ENCODE measurements at regions not wholly inside any gene's neighbourhood (a gene's known extent, or its start where the extent isn't known, plus 50 kb on each side); places are given as distances from the start of the nearest gene placed in this dataset.

DNA sequence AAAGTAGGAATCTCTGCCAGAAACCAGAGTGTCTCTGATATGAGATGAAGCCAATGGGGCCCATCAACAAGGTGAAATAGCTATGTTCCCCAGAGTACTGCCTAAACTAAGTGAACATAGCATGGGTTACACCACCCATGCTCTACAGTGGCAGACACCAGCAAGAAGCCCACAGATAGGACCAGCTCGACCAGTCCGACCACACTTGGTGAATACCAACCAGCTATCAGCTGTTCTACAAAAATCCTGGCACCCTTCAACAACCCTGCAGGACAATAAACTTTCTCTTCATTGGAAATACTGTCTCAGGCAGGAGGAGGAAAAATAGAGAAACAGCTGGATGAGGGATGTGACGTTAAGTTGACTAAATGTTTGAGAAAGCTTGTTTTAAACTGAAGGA lies 311.4 kb downstream of the EPM2A start:
- Histone ChIP-seq H3K9me3 (ENCODE audit: control extremely low read depth in 1 of 3, control insufficient read depth in 2 of 3, insufficient read depth in 1 of 3, low read length in 2 of 3) (no peaks in the 10 kb centered on the region), H4K20me1 (ENCODE audit: control insufficient read depth, insufficient read depth, low read length, poor library complexity, severe bottlenecking) (no peaks in the 10 kb centered on the region), H3K27me3 (replicated peaks in 1 of 4; ENCODE audit: control extremely low read depth in 1 of 4, control insufficient read depth in 3 of 4, insufficient read depth in 4 of 4, low read length in 3 of 4) (no peaks in the 10 kb centered on the region), H3K27ac (ENCODE audit: low read length in 2 of 2) (no peak overlapping the region), H3K9ac (ENCODE audit: low read length) (no peak overlapping the region), H3K4me2 (replicated peaks; ENCODE audit: low read depth, low read length, poor library complexity, severe bottlenecking) (no peak overlapping the region), H3K79me2 (ENCODE audit: control insufficient read depth, insufficient read depth, low read length) (no peaks in the 10 kb centered on the region), H3K36me3 (replicated peaks in 1 of 2; ENCODE audit: control extremely low read depth in 1 of 2, control insufficient read depth in 1 of 2, extremely low read depth in 1 of 2, insufficient read depth in 2 of 2, low read length in 1 of 2) (no peaks in the 10 kb centered on the region), H3K4me3 (ENCODE audit: control extremely low read depth in 1 of 5, extremely low read depth in 1 of 5, insufficient read depth in 1 of 5, low read depth in 2 of 5, low read length in 4 of 5) (no peak overlapping the region), H2AFZ (ENCODE audit: insufficient read depth, low read depth, low read length, poor library complexity, severe bottlenecking) (no peak overlapping the region), H3K4me1 (ENCODE audit: control insufficient read depth in 2 of 2, insufficient read depth in 2 of 2, low read length in 2 of 2) (no peaks in the 10 kb centered on the region)
- WGBS (ENCODE audit: insufficient coverage) = 92% methylated on average over 2 of the region's 3 CpGs
- no peak overlapping the region for H3K27ac Mint-ChIP-seq
- CTCF ChIA-PET = no interaction called here
- DNase-seq = no peak
- ATAC-seq (ENCODE audit: low read depth) = no peak
- H3K4me3 Mint-ChIP-seq = no peak overlapping the region
- intact Hi-C loops (cut with micrococcal nuclease) = no loop called here
- no peaks in the 10 kb centered on the region for H3K9me3 Mint-ChIP-seq (ENCODE audit: insufficient read depth)
- no peaks in the 10 kb centered on the region for H3K27me3 Mint-ChIP-seq
- POLR2A ChIA-PET = no interaction called here
- TF ChIP-seq EZH2 (IDR thresholded peaks at IDR 0.05; ENCODE audit: borderline replicate concordance, insufficient read depth, low read depth, low read length, poor library complexity, severe bottlenecking) = no peak
- TF ChIP-seq, protein P1, sequence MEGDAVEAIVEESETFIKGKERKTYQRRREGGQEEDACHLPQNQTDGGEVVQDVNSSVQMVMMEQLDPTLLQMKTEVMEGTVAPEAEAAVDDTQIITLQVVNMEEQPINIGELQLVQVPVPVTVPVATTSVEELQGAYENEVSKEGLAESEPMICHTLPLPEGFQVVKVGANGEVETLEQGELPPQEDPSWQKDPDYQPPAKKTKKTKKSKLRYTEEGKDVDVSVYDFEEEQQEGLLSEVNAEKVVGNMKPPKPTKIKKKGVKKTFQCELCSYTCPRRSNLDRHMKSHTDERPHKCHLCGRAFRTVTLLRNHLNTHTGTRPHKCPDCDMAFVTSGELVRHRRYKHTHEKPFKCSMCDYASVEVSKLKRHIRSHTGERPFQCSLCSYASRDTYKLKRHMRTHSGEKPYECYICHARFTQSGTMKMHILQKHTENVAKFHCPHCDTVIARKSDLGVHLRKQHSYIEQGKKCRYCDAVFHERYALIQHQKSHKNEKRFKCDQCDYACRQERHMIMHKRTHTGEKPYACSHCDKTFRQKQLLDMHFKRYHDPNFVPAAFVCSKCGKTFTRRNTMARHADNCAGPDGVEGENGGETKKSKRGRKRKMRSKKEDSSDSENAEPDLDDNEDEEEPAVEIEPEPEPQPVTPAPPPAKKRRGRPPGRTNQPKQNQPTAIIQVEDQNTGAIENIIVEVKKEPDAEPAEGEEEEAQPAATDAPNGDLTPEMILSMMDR (IDR thresholded peaks at IDR 0.05) = no peak
- H3K4me1 Mint-ChIP-seq = no peaks in the 10 kb centered on the region

DNA sequence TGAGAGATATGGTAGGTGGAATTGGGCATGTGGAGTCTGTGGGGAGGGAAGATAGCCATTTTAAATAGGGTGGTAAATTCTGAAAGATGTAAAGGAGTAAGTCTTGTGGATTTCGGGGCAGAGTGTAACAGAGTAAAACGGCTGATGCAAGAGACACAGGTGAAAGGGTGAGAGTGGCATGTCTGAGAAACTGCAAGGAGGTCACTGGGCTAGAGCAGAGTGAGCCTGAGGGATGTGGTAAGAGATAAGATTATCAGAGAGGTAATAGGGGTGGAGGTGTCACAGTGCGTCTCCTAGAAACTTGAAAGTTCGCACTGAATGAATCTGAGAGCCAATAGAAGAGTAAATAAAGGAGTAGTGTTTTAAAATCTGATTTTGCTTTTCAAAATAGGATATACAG lies 308.1 kb downstream of the EPM2A start:
- no peak for TF ChIP-seq EZH2 (IDR thresholded peaks at IDR 0.05; ENCODE audit: borderline replicate concordance, insufficient read depth, low read depth, low read length, poor library complexity, severe bottlenecking)
- TF ChIP-seq, protein P1 (IDR thresholded peaks at IDR 0.05) = no peak
- no peaks in the 10 kb centered on the region for H3K9me3 Mint-ChIP-seq (ENCODE audit: insufficient read depth)
- H3K27ac Mint-ChIP-seq = no peak overlapping the region
- no peak overlapping the region for H3K4me3 Mint-ChIP-seq
- no peak overlapping the region for H3K27ac ChIP-seq (ENCODE audit: low read length in 2 of 2)
- no peak overlapping the region for H3K4me3 ChIP-seq (ENCODE audit: control extremely low read depth in 1 of 5, extremely low read depth in 1 of 5, insufficient read depth in 1 of 5, low read depth in 2 of 5, low read length in 4 of 5)
- ATAC-seq (ENCODE audit: low read depth) (no peak), DNase-seq (no peak)
- WGBS (ENCODE audit: insufficient coverage) = 83% methylated on average over 4 of the region's 4 CpGs
- no peaks in the 10 kb centered on the region for H4K20me1 ChIP-seq (ENCODE audit: control insufficient read depth, insufficient read depth, low read length, poor library complexity, severe bottlenecking)
- H2AFZ ChIP-seq (ENCODE audit: insufficient read depth, low read depth, low read length, poor library complexity, severe bottlenecking) = no peak overlapping the region
- H3K4me1 ChIP-seq (ENCODE audit: control insufficient read depth in 2 of 2, insufficient read depth in 2 of 2, low read length in 2 of 2) = no peaks in the 10 kb centered on the region
- no peaks in the 10 kb centered on the region for H3K9me3 ChIP-seq (ENCODE audit: control extremely low read depth in 1 of 3, control insufficient read depth in 2 of 3, insufficient read depth in 1 of 3, low read length in 2 of 3)
- H3K79me2 ChIP-seq (ENCODE audit: control insufficient read depth, insufficient read depth, low read length) = no peaks in the 10 kb centered on the region
- H3K27me3 ChIP-seq (replicated peaks in 1 of 4; ENCODE audit: control extremely low read depth in 1 of 4, control insufficient read depth in 3 of 4, insufficient read depth in 4 of 4, low read length in 3 of 4) = no peaks in the 10 kb centered on the region
- no peak overlapping the region for H3K4me2 ChIP-seq (replicated peaks; ENCODE audit: low read depth, low read length, poor library complexity, severe bottlenecking)
- no peaks in the 10 kb centered on the region for H3K27me3 Mint-ChIP-seq
- H3K9ac ChIP-seq (ENCODE audit: low read length) = no peak overlapping the region
- no peaks in the 10 kb centered on the region for H3K36me3 ChIP-seq (replicated peaks in 1 of 2; ENCODE audit: control extremely low read depth in 1 of 2, control insufficient read depth in 1 of 2, extremely low read depth in 1 of 2, insufficient read depth in 2 of 2, low read length in 1 of 2)
- intact Hi-C loops (cut with micrococcal nuclease) = no loop called here
- H3K4me1 Mint-ChIP-seq = no peaks in the 10 kb centered on the region
- POLR2A ChIA-PET = no interaction called here
- CTCF ChIA-PET = no interaction called here
